ENCODE measurements at regions not wholly inside any gene's neighbourhood (a gene's known extent, or its start where the extent isn't known, plus 50 kb on each side); places are given as distances from the start of the nearest gene placed in this dataset.

GRCh38 chr16:26672206-26672605 lies 394.5 kb upstream of the C16orf82 start:
- TF ChIP-seq CTCF (IDR thresholded peaks at IDR 0.05; ENCODE audit: borderline replicate concordance, extremely low read depth, low read length, poor library complexity, severe bottlenecking) (no peak), EZH2 (IDR thresholded peaks at IDR 0.05; ENCODE audit: borderline replicate concordance, low read depth, low read length, severe bottlenecking) (no peak)

All from DND-41 (cell line).